Epithelial cell of proximal tubule (primary cell): ENCODE measurements at regions not wholly inside any gene's neighbourhood (a gene's known extent, or its start where the extent isn't known, plus 50 kb on each side); places are given as distances from the start of the nearest gene placed in this dataset.

Experiments
- DNase-seq: peaks from one replicate; pipeline ENCODE4 v3.0.0-alpha.2; 2011; ENCODE audit warnings: low read depth
- H3K4me3 ChIP-seq: 2 replicates; pipeline ENCODE4 v1.5.1; 2011; ENCODE audit warnings: low read depth, mild to moderate bottlenecking, low read length
- CTCF ChIP-seq: conservative IDR thresholded peaks from 2 replicates; pipeline ENCODE4 v1.5.1; 2012; ENCODE audit warnings: low read depth, mild to moderate bottlenecking, low read length

DNA sequence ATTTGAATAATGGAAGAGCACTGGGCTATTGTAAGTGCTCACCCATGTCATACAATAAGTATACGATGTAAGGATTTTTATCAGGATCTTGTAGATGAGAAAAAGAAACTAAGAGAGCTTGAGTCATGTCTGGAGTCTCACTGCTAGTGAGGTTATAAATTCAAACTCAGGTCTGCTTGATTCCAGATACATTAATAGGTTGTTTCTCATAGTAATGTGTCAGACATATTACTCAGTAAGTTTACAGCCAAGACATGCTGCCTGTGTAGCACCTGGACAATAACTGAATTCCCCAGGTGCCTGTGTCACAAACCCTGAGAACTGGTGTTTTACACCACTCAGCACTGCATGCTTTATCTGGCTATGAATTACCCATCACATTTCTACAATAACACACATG, 216.9 kb upstream of the LRP1B start:
- no peak for TF ChIP-seq CTCF
- no peak overlapping the region for H3K4me3 ChIP-seq
- DNase-seq, result no peak

- H3K4me3 ChIP-seq, result no peak overlapping the region
- TF ChIP-seq CTCF, result no peak
- no peak for DNase-seq
Observed at GRCh38 chr2:142339261-142339660, 208.4 kb upstream of the LRP1B start.

DNA sequence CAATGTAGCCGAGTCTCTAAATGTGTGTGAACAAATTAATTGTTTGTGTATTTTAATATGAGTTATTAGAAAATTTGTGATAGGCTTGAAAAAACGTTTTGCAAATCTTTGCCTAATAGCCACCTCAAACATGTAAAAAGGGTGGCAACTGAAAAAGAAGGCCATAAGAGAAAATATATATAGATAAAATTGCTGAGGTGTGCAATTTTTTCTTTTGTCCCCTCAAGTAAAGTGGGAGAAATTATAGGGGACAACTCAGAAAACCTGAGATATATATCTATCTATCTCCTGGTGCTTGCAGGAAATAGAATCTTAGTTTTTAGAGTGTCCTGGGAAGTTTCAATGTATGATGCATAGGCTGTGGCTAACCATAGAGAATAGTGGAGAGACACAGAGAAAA, 201.4 kb upstream of the LRP1B start:
- TF ChIP-seq CTCF, result no peak
- H3K4me3 ChIP-seq, result no peak overlapping the region
- no peak for DNase-seq

DNA sequence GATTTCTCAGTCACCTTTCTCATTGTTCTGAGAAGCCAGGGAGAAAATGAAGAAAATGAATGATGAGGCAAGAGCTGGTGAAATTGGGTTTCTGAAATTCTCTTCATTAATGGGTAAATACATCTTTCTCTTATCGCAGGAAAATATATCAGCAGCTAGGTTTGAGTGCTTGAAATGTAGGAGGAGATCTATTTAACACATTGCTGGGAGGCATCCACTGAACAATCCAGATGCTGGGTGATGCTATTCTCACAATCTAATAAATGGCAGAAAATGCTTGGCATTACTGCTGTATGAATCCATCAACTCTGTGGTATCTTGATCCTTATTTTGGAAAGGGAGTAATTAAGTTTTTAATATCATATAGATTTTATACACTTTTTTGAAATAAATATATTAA, 199.6 kb upstream of the LRP1B start:
- no peak for DNase-seq
- TF ChIP-seq CTCF, result no peak
- H3K4me3 ChIP-seq, result no peak overlapping the region

- no peak overlapping the region for H3K4me3 ChIP-seq
- TF ChIP-seq CTCF, result no peak
- DNase-seq, result no peak
Observed at GRCh38 chr2:142325870-142326269, 195.1 kb upstream of the LRP1B start.

- no peak for DNase-seq
- no peak for TF ChIP-seq CTCF
- no peak overlapping the region for H3K4me3 ChIP-seq
Observed at GRCh38 chr2:142323206-142323605, 192.4 kb upstream of the LRP1B start.

DNA sequence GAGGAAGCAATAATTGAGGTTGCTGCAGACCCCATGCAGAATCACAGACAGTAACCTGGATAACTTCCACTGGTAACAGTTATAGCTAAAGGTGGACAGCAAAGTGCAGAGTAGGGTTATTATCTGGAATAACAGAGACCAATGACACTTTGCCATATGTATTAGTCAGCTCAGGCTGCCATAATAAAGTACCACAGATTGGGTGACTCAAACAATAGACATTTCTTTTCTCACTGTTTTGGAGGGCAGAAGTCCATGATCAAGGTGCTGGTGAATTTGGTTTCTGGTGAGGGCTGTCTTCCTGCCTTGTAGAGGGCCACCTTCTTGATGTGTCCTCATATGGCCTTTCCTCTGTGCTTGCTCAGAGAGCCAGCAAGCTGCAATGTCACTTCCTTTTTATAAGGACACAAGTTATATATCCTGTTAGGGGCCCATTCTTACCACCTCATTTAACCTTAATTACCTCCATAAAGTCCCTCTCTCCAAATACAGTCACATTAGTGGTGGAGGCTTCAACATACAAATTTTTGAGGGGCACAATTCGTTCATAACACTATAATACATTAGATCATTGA, 191.0 kb upstream of the LRP1B start:
- H3K4me3 ChIP-seq, result no peak overlapping the region
- DNase-seq, result no peak
- TF ChIP-seq CTCF, result no peak
